ENCODE measurements at regions not wholly inside any gene's neighbourhood (a gene's known extent, or its start where the extent isn't known, plus 50 kb on each side); places are given as distances from the start of the nearest gene placed in this dataset.

DNA sequence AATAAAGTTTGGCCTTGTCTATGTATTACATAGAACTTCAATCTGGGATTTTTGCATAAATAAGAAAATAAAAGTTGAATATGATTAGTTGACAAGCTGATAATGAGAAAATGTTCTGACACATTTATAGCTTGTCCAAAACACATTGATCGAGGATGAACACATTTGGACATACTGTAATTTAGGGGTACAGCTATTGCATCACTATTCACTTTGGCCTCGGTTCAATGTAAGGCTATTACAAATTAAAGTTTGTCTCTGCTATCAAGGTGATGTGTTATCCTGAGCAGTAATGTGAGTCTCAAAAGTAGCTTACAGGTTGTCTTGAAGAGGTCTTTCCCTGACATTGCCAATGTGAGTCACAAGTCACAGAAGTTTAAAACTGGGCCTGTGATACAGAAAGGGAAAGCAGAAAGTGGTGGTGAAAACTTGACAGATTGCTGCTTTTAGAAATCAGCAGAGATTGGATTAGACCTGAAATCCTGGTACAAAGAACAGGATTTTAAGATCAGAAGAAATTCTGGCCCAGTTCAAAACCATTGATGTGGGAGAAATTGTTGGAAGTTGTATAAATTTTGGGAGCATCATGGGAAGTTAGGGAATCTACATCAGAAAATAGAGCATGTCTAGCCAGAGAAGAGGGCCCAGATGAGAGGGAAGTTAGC lies 674.1 kb downstream of the NYAP2 start:
- H3K4me3 ChIP-seq (ENCODE audit: low read depth, low read length), result no peak overlapping the region
- H3K36me3 ChIP-seq (ENCODE audit: control insufficient read depth, insufficient read depth, low read length), result no peaks in the 10 kb centered on the region
- TF ChIP-seq, protein P1, sequence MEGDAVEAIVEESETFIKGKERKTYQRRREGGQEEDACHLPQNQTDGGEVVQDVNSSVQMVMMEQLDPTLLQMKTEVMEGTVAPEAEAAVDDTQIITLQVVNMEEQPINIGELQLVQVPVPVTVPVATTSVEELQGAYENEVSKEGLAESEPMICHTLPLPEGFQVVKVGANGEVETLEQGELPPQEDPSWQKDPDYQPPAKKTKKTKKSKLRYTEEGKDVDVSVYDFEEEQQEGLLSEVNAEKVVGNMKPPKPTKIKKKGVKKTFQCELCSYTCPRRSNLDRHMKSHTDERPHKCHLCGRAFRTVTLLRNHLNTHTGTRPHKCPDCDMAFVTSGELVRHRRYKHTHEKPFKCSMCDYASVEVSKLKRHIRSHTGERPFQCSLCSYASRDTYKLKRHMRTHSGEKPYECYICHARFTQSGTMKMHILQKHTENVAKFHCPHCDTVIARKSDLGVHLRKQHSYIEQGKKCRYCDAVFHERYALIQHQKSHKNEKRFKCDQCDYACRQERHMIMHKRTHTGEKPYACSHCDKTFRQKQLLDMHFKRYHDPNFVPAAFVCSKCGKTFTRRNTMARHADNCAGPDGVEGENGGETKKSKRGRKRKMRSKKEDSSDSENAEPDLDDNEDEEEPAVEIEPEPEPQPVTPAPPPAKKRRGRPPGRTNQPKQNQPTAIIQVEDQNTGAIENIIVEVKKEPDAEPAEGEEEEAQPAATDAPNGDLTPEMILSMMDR (IDR thresholded peaks at IDR 0.05; ENCODE audit: insufficient read depth, low read length, poor library complexity, severe bottlenecking), result no peak
- no peaks in the 10 kb centered on the region for H3K27me3 ChIP-seq (ENCODE audit: control insufficient read depth, insufficient read depth, low read length)
- DNase-seq (ENCODE audit: low read depth), result no peak

DNA sequence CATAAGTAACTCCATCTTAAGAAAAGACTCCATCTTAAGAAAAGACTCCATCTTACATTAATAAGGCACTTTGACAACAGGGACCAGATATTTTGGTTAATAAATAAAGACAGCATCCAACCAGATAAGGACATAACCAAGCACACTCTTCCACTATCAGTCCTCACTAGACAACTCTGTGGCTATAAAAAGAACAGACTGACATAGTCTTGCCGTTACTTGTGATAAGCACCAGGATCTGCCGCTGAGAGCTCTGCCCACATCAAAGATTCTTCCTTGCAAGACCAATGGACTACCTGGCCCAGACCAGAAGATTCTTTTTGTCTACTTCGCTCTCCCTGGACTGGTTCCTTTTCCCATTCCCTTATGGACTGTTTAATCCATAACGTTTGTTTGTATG lies 667.4 kb downstream of the NYAP2 start:
- no peak for DNase-seq (ENCODE audit: low read depth)
- no peaks in the 10 kb centered on the region for H3K36me3 ChIP-seq (ENCODE audit: control insufficient read depth, insufficient read depth, low read length)
- TF ChIP-seq, protein P1 (IDR thresholded peaks at IDR 0.05; ENCODE audit: insufficient read depth, low read length, poor library complexity, severe bottlenecking), result no peak
- H3K27me3 ChIP-seq (ENCODE audit: control insufficient read depth, insufficient read depth, low read length), result no peaks in the 10 kb centered on the region
- H3K4me3 ChIP-seq (ENCODE audit: low read depth, low read length), result no peak overlapping the region

DNA sequence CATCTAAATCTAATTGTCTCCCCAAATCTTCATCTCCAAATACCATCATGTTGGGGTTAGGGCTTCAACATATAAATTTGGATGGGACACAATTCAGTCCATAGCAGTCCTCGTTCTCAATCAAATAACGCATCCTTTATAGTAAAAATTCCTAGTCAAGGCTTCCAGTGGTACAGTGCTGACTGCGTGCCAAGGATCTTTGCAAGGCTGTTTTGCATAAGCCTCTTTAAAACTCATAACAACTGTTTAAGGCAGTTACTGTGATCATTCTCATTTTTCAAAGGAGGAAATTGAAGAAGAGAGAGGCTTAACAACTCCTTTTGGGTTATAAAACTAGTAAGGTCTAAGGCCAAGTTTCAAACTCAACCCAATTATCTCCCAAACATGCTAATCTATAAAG lies 666.9 kb downstream of the NYAP2 start:
- H3K4me3 ChIP-seq (ENCODE audit: low read depth, low read length), result no peak overlapping the region

DNA sequence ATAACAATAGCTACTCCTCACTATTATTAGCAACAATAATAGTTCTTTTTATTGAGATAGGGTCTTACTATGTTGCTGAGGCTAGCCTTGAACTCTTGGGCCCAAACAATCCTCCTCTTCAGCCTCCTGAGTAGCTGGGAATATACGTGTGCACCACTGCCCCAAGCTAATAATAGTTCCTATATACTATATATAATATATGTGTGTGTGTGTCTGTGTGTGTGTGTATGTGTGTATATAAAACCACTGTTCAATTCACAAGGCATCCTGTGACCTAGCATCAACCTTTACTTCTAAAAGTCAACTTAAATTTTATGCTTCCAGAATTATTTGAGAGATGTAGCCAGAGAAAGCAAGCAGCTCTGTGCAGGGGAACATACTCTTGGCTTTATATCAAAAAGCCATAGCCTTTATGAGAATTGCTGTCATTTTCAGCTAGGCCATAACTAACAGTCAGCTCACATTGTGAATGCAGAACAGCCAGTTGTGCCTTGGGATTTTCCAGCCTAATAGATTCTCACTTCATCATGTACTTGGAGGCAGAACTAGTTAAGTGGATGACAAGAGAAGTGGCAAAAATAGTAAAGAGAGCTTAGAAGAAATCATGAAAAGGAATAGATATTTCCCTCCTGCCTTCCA lies 665.5 kb downstream of the NYAP2 start:
- no peaks in the 10 kb centered on the region for H3K27me3 ChIP-seq (ENCODE audit: control insufficient read depth, insufficient read depth, low read length)
- TF ChIP-seq, protein P1 (IDR thresholded peaks at IDR 0.05; ENCODE audit: insufficient read depth, low read length, poor library complexity, severe bottlenecking), result no peak
- no peak overlapping the region for H3K4me3 ChIP-seq (ENCODE audit: low read depth, low read length)
- no peaks in the 10 kb centered on the region for H3K36me3 ChIP-seq (ENCODE audit: control insufficient read depth, insufficient read depth, low read length)
- DNase-seq (ENCODE audit: low read depth), result no peak

More for the DNA sequence above, 666.9 kb downstream of the NYAP2 start:
- H3K36me3 ChIP-seq (ENCODE audit: control insufficient read depth, insufficient read depth, low read length), result no peaks in the 10 kb centered on the region
- DNase-seq (ENCODE audit: low read depth), result no peak
- TF ChIP-seq, protein P1 (IDR thresholded peaks at IDR 0.05; ENCODE audit: insufficient read depth, low read length, poor library complexity, severe bottlenecking), result no peak
- no peaks in the 10 kb centered on the region for H3K27me3 ChIP-seq (ENCODE audit: control insufficient read depth, insufficient read depth, low read length)

DNA sequence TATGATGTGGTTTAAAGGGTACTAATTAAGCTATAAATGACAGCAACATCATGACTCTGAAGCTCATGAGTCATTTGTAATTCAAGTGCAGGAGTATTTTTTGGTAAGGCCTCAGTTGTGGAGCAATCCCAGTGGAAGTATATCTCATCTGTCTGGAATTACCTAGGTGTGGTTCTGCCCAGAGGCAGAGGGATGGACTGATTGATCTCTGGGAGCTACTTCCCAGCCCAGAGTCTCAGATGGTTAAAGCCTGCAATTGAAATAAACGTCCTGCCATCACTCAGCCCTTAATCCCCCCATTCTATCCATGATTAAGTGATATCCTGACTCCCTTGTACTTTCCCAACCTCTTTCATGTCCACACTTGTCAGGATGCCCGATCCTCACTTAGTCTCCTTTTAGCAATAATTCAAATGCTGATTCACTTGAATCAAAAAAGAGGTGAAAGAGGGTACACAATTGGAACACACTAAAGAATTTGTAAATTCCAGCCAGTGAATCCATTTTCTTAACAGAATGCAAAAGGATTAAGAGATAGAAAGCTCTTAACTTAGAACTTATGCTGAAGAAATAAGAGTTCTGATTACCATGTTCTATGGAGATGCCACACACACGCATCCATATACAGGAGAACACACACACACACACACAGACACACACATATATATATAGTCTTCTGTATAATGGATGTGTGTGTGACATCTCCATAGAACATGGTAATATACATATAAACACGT lies 664.4 kb downstream of the NYAP2 start:
- DNase-seq (ENCODE audit: low read depth), result no peak
- TF ChIP-seq, protein P1 (IDR thresholded peaks at IDR 0.05; ENCODE audit: insufficient read depth, low read length, poor library complexity, severe bottlenecking), result no peak
- H3K4me3 ChIP-seq (ENCODE audit: low read depth, low read length), result no peak overlapping the region

More for the DNA sequence above, 664.4 kb downstream of the NYAP2 start:
- no peaks in the 10 kb centered on the region for H3K27me3 ChIP-seq (ENCODE audit: control insufficient read depth, insufficient read depth, low read length)
- no peaks in the 10 kb centered on the region for H3K36me3 ChIP-seq (ENCODE audit: control insufficient read depth, insufficient read depth, low read length)

Measured in kidney epithelial cell (primary cell).